ENCODE measurements at regions not wholly inside any gene's neighbourhood (a gene's known extent, or its start where the extent isn't known, plus 50 kb on each side); places are given as distances from the start of the nearest gene placed in this dataset.

DNA sequence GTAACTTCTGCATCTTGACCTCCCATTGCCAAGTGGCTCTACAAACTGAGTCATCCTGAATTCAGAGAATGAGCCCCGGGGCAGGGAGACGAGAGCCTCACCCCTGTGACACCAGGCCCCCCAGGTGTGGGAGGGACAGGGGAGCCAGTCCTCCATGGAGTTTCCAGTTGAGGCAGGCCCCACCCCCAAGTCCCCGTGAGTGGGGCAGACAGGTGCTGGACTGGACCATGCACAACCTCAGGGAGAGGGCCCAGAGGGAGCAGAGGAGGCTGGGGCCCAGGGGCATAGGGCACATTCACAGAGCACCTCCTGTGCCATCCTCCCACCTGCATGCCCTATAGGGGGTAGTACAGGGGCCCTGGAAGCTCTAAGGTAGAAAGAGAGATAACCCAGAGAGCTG, 180.8 kb downstream of the BRD1 start:
- H3K9me3 ChIP-seq: no peaks in the 10 kb centered on the region
- ATAC-seq (ENCODE audit: insufficient number of reproducible peaks, low FRiP score, low read depth) (no peak), DNase-seq (ENCODE audit: low spot score) (no peak)
- no peak for TF ChIP-seq CTCF (IDR thresholded peaks at IDR 0.05)
- no peak overlapping the region for H3K4me3 ChIP-seq
- no peaks in the 10 kb centered on the region for H3K27me3 ChIP-seq (replicated peaks; ENCODE audit: insufficient read depth)
- H3K27ac ChIP-seq: no peak overlapping the region
- H3K36me3 ChIP-seq: no peaks in the 10 kb centered on the region
- no peaks in the 10 kb centered on the region for H3K4me1 ChIP-seq (ENCODE audit: control insufficient read depth in 1 of 2, low read depth in 2 of 2)

GRCh38 chr22:49645791-49646550, 181.7 kb downstream of the BRD1 start:
- TF ChIP-seq CTCF (IDR thresholded peaks at IDR 0.05): no peak
- no peak for ATAC-seq (ENCODE audit: insufficient number of reproducible peaks, low FRiP score, low read depth)
- Histone ChIP-seq H3K27me3 (replicated peaks; ENCODE audit: insufficient read depth) (no peaks in the 10 kb centered on the region), H3K4me1 (ENCODE audit: control insufficient read depth in 1 of 2, low read depth in 2 of 2) (no peaks in the 10 kb centered on the region), H3K27ac (no peak overlapping the region), H3K4me3 (no peak overlapping the region), H3K9me3 (no peaks in the 10 kb centered on the region), H3K36me3 (no peaks in the 10 kb centered on the region)
- DNase-seq (ENCODE audit: low spot score): no peak

DNA sequence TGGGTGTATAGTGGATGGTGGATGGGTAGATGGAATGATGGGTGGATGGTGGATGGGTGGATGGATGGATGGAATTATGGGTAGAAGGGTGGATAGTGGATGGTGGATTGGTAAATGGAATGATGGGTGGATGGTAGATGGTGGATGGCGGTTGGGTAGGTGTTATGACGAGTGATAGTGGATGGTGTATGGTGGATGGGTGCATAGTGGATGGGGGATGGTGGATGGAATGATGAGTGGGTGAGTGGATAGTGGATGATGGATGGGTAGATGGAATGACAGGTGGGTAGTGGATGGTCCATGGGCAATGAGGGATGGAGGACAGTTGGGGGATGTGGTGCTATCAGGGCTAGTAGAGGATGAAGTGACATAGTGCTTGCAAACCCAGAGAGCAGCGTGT, 182.4 kb downstream of the BRD1 start:
- no peak for TF ChIP-seq CTCF (IDR thresholded peaks at IDR 0.05)
- Histone ChIP-seq H3K27ac (no peak overlapping the region), H3K9me3 (no peaks in the 10 kb centered on the region), H3K4me3 (no peak overlapping the region), H3K27me3 (replicated peaks; ENCODE audit: insufficient read depth) (no peaks in the 10 kb centered on the region), H3K36me3 (no peaks in the 10 kb centered on the region), H3K4me1 (ENCODE audit: control insufficient read depth in 1 of 2, low read depth in 2 of 2) (no peaks in the 10 kb centered on the region)
- DNase-seq (ENCODE audit: low spot score): no peak
- ATAC-seq (ENCODE audit: insufficient number of reproducible peaks, low FRiP score, low read depth): no peak

DNA sequence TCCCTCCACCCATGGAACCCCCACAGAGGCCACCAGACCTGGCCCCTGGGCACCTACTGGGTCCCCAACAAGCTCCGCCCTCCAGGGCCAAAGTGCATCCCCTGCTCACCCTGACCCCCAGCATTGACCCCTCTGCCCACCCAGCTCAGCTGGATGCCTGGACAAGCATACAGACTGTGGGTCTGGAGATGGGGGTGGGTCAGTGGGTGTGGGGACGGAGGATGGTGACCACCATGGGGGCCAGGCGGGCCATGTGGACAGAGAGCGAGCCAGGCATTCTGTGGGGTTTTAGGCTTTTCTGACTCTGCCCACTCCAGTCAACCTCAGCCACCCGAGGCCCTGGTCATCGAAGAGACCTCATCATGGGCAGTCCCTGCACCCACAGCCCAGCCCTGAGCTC, 183.7 kb downstream of the BRD1 start:
- no peaks in the 10 kb centered on the region for H3K9me3 ChIP-seq
- no peak overlapping the region for H3K27ac ChIP-seq
- H3K27me3 ChIP-seq (replicated peaks; ENCODE audit: insufficient read depth): no peaks in the 10 kb centered on the region
- TF ChIP-seq CTCF (IDR thresholded peaks at IDR 0.05): no peak
- ATAC-seq (ENCODE audit: insufficient number of reproducible peaks, low FRiP score, low read depth): no peak
- H3K36me3 ChIP-seq: no peaks in the 10 kb centered on the region
- H3K4me3 ChIP-seq: no peak overlapping the region
- no peaks in the 10 kb centered on the region for H3K4me1 ChIP-seq (ENCODE audit: control insufficient read depth in 1 of 2, low read depth in 2 of 2)
- DNase-seq (ENCODE audit: low spot score): no peak

DNA sequence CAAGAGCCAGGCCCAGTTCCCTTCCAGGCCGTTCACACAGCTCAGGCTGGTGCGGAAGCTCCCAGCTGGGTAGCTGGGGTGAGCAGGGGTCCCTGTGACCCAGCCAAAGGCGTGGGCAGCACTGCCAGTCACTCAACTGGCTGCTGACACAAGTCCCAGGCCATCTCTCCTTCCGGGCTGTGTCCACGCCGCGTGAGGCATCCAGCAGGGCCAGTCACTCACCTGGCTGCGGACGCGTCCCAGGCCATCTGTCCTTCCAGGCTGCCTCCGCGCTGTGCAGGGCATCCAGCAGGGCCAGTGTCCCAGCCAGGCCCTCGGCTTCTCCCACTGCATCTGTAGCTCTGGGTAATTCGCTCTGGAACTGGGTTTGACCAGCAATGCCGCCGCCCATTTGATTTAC, 184.2 kb downstream of the BRD1 start:
- no peak for TF ChIP-seq CTCF (IDR thresholded peaks at IDR 0.05)
- Histone ChIP-seq H3K4me1 (ENCODE audit: control insufficient read depth in 1 of 2, low read depth in 2 of 2) (no peaks in the 10 kb centered on the region), H3K9me3 (no peaks in the 10 kb centered on the region), H3K36me3 (no peaks in the 10 kb centered on the region), H3K4me3 (no peak overlapping the region), H3K27me3 (replicated peaks; ENCODE audit: insufficient read depth) (no peaks in the 10 kb centered on the region), H3K27ac (no peak overlapping the region)
- ATAC-seq (ENCODE audit: insufficient number of reproducible peaks, low FRiP score, low read depth) (no peak), DNase-seq (ENCODE audit: low spot score) (no peak)
